Right cardiac atrium (tissue), 5 donors: ENCODE measurements at regions not wholly inside any gene's neighbourhood (a gene's known extent, or its start where the extent isn't known, plus 50 kb on each side); places are given as distances from the start of the nearest gene placed in this dataset.
A peak's percentile ranks its signal among the peaks of the same experiment; 100 is the strongest.

ENCODE experiments used
- ATAC-seq, 2 donors: fragments of 200-7000 bp; cut with Tn5 transposase; one replicate each; pipeline versions ENCODE4 v1.8.0 to v1.9.1; 2020; ENCODE audit warnings: moderate library complexity in 2 of 2, mild to moderate bottlenecking in 1 of 2
- DNase-seq, 3 donors: peaks; one replicate each; pipeline ENCODE4 v3.0.0-alpha.2; 2020
- H3K27ac ChIP-seq: one replicate; pipeline ENCODE4 v1.5.1; 2013; ENCODE audit warnings: mild to moderate bottlenecking, low read length, control low read depth, moderate library complexity
- H3K27me3 ChIP-seq: one replicate; pipeline ENCODE4 v1.6.1; 2013; ENCODE audit not compliant: control insufficient read depth, insufficient read depth
- H3K4me1 ChIP-seq: one replicate; pipeline ENCODE4 v1.6.1; 2013; ENCODE audit warnings: low read length; ENCODE audit not compliant: control insufficient read depth, insufficient read depth
- H3K4me3 ChIP-seq: one replicate; pipeline ENCODE4 v1.5.1; 2013; ENCODE audit warnings: low read length, control low read depth
- H3K9me3 ChIP-seq: one replicate; pipeline ENCODE4 v1.6.1; 2013; ENCODE audit warnings: low read length; ENCODE audit not compliant: control insufficient read depth
- WGBS: extraction: QIAGEN DNeasy Blood & Tissue Kit; methylation state at CpG from one replicate; pipeline ENCODE4 v1.1.7; 2013; 5-methylcytosine and 5-hydroxymethylcytosine counted together
- intact Hi-C, 4 donors: fragments of 100-400 bp; cut with DNase I; formaldehyde crosslinking; loops; one replicate each; pipeline versions ENCODE4 v1.11.0 to v1.14.0; 2022 to 2023
- donor health status: healthy with polysubstance abuse.
- donor health status: DM: no; HTN: yes; CAD: no.
- donor health status: DM: no; HTN: no; CAD: no.
- donor health status: DM: no; HTN: yes; CAD: no; lungs with severe emphysema.
- donor health status: DM: yes; HTN: yes; CAD: no.

DNA sequence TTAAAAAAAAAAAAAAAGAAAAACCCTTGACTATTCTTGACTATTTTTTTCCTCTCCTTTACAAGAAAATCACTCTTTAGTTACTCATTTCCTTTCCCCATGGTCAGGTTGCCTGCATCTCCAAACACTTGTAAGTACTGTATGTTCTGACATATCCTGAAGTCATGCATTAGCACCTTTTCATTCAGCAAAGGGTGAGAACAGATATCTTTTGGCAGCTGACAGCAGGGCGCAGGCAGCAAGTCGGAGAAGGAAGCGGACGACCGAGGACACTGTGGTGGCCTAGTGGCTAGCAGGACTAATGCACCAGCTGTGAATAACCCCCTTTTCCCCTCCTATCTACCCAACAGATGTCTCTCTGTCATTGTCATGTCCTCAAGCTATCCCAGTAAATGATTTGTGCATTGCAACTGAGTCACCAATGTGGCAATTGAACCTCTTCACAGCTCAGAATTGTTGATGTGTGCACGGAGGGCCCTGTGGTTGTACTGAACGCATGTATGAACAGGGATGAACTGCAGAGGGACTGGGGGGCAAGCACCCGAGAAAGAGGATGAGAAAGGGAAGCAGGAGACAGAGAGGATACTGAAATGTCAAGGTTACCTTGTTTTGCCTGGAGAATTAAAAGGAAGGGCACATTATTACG lies 996.0 kb upstream of the ARRDC3 start:
- Histone ChIP-seq H3K9me3 (no peaks in the 10 kb centered on the region), H3K4me1 (peaks cover 2% of the 10 kb centered on the region), H3K27me3 (no peaks in the 10 kb centered on the region), H3K4me3 (no peak overlapping the region), H3K27ac (no peak overlapping the region)
- WGBS = 28% methylated on average over 9 of the region's 9 CpGs
- intact Hi-C loops = loop anchor here in 1 of 4 donors (2.0 kb wide), 1 partner anchor 24 kb away; no protein-coding TSS in a partner anchor
- ATAC-seq = peak in 1 of 2 donors; percentile 67
- DNase-seq = peak in 1 of 3 donors; percentile 35

GRCh38 chr5:92374859-92375258 lies 991.7 kb upstream of the ARRDC3 start:
- intact Hi-C loops = no loop called here

GRCh38 chr5:92372766-92373165 lies 989.6 kb upstream of the ARRDC3 start:
- Histone ChIP-seq H3K9me3 (no peaks in the 10 kb centered on the region), H3K27ac (no peak overlapping the region), H3K27me3 (no peaks in the 10 kb centered on the region), H3K4me3 (no peak overlapping the region), H3K4me1 (no peaks in the 10 kb centered on the region)
- no peak for DNase-seq
- WGBS = 97% methylated on average over 1 of the region's 1 CpG
- ATAC-seq = no peak
- intact Hi-C loops = no loop called here

More at GRCh38 chr5:92374859-92375258, 991.7 kb upstream of the ARRDC3 start:
- peaks cover 2% of the 10 kb centered on the region for H3K4me1 ChIP-seq
- H3K9me3 ChIP-seq = no peaks in the 10 kb centered on the region
- no peak overlapping the region for H3K27ac ChIP-seq
- H3K4me3 ChIP-seq = no peak overlapping the region
- WGBS = 96% methylated on average over 20 of the region's 20 CpGs
- DNase-seq = peak in 2 of 3 donors; percentile 34 to 44
- H3K27me3 ChIP-seq = no peaks in the 10 kb centered on the region
- ATAC-seq = peak in 1 of 2 donors; percentile 22

GRCh38 chr5:92371889-92372235 lies 988.7 kb upstream of the ARRDC3 start:
- Histone ChIP-seq H3K27me3 (no peaks in the 10 kb centered on the region), H3K27ac (no peak overlapping the region), H3K4me3 (no peak overlapping the region), H3K9me3 (no peaks in the 10 kb centered on the region), H3K4me1 (no peaks in the 10 kb centered on the region)
- intact Hi-C loops = no loop called here
- DNase-seq = no peak
- 90% methylated on average over 2 of the region's 2 CpGs for WGBS
- ATAC-seq = no peak

- intact Hi-C loops = no loop called here
- H3K4me3 ChIP-seq = no peak overlapping the region
- no peak overlapping the region for H3K27ac ChIP-seq
- ATAC-seq (no peak), DNase-seq (no peak)
- WGBS = 79% methylated on average over 3 of the region's 3 CpGs
- no peaks in the 10 kb centered on the region for H3K4me1 ChIP-seq
- no peaks in the 10 kb centered on the region for H3K27me3 ChIP-seq
- H3K9me3 ChIP-seq = no peaks in the 10 kb centered on the region
These were observed 988.2 kb upstream of the ARRDC3 start for GRCh38 chr5:92371171-92371888.

DNA sequence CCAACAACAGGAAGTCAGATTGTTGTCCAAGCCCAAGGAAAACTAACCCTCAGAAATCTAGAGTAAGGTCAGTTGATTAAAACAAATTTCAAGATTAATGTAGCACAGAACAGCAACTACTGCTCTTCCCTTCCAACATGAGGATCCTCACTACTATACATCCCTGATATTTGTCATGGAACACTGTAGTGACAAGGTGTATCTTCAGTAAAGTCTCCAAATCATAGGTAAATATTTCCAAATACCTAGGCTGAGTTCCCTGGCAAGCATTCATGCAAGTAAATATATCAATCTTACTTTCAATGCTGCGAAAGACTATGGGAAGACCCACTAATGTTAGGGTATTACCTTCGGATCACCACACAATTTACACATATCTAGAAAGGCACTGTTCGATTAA lies 986.9 kb upstream of the ARRDC3 start:
- ATAC-seq (no peak), DNase-seq (no peak)
- WGBS = 91% methylated on average over 3 of the region's 3 CpGs
- H3K4me1 ChIP-seq = no peaks in the 10 kb centered on the region
- H3K9me3 ChIP-seq = no peaks in the 10 kb centered on the region
- H3K27me3 ChIP-seq = no peaks in the 10 kb centered on the region
- H3K27ac ChIP-seq = no peak overlapping the region
- intact Hi-C loops = no loop called here
- no peak overlapping the region for H3K4me3 ChIP-seq

- intact Hi-C loops = no loop called here
- Histone ChIP-seq H3K27ac (no peak overlapping the region), H3K4me1 (no peaks in the 10 kb centered on the region), H3K4me3 (no peak overlapping the region), H3K9me3 (no peaks in the 10 kb centered on the region), H3K27me3 (no peaks in the 10 kb centered on the region)
- DNase-seq = no peak
- WGBS = 88% methylated on average over 1 of the region's 1 CpG
- ATAC-seq = no peak
These were observed 986.5 kb upstream of the ARRDC3 start for GRCh38 chr5:92369587-92369986.

GRCh38 chr5:92364986-92365550 lies 982.0 kb upstream of the ARRDC3 start:
- Histone ChIP-seq H3K4me3 (no peak overlapping the region), H3K9me3 (no peaks in the 10 kb centered on the region), H3K27ac (no peak overlapping the region), H3K27me3 (no peaks in the 10 kb centered on the region), H3K4me1 (no peaks in the 10 kb centered on the region)
- 60% methylated on average over 3 of the region's 3 CpGs for WGBS
- DNase-seq (peak in 2 of 3 donors; percentile 18 to 62), ATAC-seq (no peak)
- intact Hi-C loops = no loop called here

- DNase-seq (no peak), ATAC-seq (no peak)
- no peaks in the 10 kb centered on the region for H3K9me3 ChIP-seq
- H3K4me1 ChIP-seq = no peaks in the 10 kb centered on the region
- H3K27ac ChIP-seq = no peak overlapping the region
- intact Hi-C loops = loop anchor here in 1 of 4 donors (2.0 kb wide), 1 partner anchor 25 kb away; no protein-coding TSS in a partner anchor
- no peak overlapping the region for H3K4me3 ChIP-seq
- 84% methylated on average over 5 of the region's 5 CpGs for WGBS
- H3K27me3 ChIP-seq = no peaks in the 10 kb centered on the region
These were observed 970.3 kb upstream of the ARRDC3 start for GRCh38 chr5:92353107-92354030.

DNA sequence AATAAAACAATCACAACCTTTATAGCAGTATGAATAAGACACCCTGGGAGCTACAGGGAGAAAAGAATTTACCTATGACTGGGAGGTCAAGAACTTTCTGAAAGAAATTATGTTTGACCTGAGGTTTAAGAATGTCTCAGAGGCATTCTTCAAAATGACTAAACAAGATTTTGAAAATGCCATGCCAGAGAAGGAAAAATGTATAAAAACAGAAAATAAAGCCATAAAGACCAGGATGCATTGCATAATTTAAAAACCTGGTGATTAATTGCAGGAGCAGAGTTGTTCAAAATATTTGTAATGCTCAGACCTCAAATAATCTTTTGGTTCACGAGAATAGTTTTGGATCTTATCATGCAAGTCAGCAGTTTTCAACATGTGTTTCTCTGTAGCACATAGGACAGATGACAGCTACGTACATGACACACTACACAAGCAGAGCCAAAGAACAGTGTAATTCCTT lies 954.7 kb upstream of the ARRDC3 start:
- Histone ChIP-seq H3K9me3 (no peaks in the 10 kb centered on the region), H3K4me1 (no peaks in the 10 kb centered on the region), H3K4me3 (no peak overlapping the region), H3K27me3 (no peaks in the 10 kb centered on the region), H3K27ac (no peak overlapping the region)
- intact Hi-C loops = no loop called here
- WGBS = 23% methylated on average over 2 of the region's 2 CpGs
- DNase-seq (no peak), ATAC-seq (peak in 1 of 2 donors; percentile 47)
